RPMI7951 (cell line): ENCODE measurements at regions not wholly inside any gene's neighbourhood (a gene's known extent, or its start where the extent isn't known, plus 50 kb on each side); places are given as distances from the start of the nearest gene placed in this dataset.

Experiments used
- DNase-seq: peaks from one replicate; pipeline ENCODE4 v3.0.0-alpha.2; 2012; ENCODE audit warnings: low read depth

GRCh38 chr10:128493811-128494210, 367.6 kb upstream of the MKI67 start:
- DNase-seq, result no peak

DNA sequence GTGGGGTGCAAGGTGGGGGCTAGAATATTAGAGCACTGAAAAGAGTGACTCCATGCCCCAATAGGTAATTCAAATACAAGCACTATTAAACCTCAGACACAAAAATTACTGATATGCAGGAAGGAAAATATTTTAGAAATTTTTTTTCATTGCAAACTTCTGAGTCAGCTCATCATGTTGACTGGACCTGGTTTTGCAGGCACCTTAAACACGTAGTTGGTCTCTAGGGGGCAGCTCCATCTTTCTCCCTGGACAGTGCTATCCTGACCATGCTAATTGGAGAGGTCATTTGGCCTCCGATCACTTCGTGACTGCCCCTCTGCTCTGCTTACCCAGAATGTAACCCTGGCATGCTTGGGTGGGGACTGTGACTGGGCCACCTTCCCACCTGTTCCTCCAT, 368.4 kb upstream of the MKI67 start:
- DNase-seq, result no peak

DNA sequence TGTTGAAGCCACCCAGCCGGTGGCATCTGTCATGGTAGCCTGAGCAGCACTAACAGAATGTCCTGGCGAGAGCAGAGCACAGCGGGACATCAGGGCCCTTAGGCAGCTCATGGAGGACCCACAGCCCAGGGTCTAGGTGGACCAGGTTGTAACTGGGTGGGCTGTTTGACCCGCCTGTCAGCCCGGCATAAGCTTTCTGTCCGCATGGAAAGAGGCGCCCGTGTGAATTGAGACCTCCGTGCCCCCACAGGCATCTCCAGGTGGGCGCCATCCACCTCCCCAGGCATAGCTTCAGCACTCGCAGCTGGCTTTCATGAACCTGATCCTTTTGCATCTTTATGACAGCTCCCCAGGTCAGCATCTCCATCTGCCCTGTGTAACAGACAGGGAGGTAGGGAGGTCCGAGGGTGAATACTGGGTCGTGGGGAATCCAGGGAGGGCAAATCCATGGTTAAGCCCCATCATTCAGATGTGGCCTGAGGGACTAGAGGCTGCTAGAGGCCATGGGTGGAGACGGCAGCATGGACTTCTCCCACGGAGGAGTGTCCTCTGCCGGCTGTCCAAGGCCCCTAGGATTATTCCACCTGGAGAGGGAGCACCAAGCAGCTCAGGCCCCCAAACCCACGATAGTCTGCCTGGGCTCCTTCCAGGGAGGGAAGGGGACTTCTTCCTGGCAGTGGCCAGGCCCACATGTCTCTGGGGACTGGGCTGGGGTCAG, 371.6 kb upstream of the MKI67 start:
- DNase-seq, result no peak

DNA sequence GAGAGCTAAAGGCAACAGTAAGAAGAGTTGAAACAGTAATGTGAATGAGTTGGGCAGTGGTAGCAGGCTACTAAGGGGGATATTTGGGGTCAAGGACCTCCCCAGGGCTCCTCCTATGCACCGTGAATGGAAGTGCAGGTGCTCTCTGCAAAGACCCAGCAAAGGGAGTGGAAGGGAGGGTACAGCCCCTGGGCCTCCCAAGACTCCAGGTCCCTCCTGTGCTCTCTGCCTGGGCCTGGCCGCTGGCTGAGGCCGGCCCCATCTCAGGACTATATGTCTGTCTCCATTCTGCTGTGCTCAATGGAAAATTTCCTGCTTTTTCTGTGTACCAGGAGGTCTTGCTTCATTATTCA, 372.1 kb upstream of the MKI67 start:
- DNase-seq, result no peak

DNA sequence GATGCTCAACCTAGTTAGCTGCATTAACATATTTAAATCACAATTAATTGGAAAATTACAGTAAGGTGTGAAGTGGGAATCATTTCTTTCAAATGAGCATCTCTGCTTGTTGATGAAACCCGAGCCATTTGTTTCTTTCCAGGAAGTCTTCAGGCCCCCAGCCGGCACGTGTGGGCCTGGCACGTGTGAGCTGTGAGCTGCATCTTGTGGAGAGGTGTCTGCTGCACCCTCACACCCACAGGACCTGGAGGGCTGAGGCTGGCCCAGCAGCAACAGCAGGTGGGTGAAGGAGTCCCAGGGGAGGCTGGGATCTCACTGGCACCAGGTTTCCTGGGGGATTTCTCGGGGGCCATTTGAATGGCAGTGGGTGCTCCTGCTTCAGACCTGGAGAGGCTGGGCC, 372.5 kb upstream of the MKI67 start:
- no peak for DNase-seq

DNA sequence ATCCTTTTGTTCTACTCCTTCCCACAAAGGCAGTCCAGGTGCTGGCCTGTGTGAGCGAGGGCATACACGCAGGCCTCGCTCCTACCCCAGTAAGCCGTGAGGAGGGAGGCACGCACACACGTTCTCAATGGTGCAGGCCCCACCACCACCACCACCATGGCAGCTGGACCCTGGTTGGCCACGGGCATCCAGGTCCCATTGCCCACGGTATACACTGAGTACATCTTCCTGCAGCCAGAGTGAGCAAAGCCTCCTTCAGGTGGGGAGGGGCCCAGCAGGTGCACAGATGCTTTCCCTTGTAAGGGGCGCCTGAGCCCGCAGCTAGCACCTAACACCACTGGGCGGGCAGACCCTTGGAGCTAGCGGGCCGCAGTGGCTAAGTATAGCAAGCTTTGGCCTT, 373.3 kb upstream of the MKI67 start:
- DNase-seq, result no peak

- no peak for DNase-seq
Measured at GRCh38 chr10:128499956-128500355, 373.7 kb upstream of the MKI67 start.

GRCh38 chr10:128500642-128501041, 374.4 kb upstream of the MKI67 start:
- no peak for DNase-seq

- no peak for DNase-seq
Measured at GRCh38 chr10:128505346-128505745, 379.1 kb upstream of the MKI67 start.

- no peak for DNase-seq
Measured at GRCh38 chr10:128506423-128506822, 380.2 kb upstream of the MKI67 start.

- no peak for DNase-seq
Measured at GRCh38 chr10:128507066-128507465, 380.8 kb upstream of the MKI67 start.

DNA sequence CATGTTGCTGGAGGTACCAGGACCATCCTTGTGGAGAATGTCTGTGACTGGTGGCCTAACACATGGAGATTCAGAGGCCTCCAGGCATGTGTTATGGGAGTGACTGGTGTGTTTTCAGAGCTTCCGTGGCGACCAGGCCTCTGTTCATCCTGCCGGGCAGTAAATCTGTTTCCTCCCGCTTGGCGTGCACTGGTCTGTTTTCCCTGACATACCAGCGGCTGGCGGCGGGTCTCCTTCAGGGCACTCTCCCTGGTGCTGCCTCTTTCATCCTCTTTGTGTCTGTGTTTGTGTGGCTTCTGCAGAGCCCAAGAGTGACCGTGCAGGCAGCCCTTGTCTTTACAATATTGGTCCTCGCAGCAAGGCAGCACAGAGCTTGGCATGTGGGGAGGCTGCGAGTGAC, 385.1 kb upstream of the MKI67 start:
- no peak for DNase-seq

DNA sequence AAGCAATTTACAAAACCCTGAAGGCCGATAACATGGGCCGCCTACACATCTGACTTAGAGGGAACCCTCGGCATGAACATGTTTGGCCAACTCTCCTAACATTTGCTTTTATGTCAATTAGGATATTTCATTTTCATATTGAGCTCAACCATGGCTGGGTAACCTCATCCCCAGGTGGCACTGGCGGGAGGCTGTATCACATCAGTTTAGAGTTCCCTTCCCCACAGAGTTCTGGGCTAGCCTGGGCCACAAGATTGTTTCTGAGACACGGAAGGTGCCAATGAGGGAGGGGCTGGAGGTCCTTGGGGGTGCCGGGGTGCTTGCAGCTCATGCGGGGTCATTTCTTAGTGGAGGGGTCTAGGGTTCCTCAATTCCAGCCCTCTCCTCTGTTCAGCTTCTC, 386.5 kb upstream of the MKI67 start:
- no peak for DNase-seq

DNA sequence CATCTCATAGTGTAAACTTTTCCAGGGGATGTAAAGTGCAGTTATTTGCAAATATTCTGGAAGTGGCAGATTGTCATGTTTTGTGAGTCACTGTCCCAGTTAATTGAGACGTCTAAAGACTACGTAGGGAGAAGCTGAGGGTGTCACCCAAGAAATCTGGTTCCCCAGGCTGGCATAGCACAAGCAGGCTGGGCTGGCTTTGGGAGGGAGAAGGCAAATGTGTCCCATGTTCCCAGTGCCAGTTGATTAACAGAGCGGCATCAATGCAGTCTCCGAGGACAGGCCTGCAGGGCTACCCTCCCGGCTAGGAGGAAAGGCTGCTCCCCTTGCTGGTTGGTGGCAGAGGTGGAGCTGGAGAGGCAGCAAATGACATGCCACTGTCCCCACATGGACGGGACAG, 388.3 kb upstream of the MKI67 start:
- no peak for DNase-seq

GRCh38 chr10:128516180-128516579, 390.0 kb upstream of the MKI67 start:
- no peak for DNase-seq

- no peak for DNase-seq
Measured at GRCh38 chr10:128517167-128517566, 390.9 kb upstream of the MKI67 start.

DNA sequence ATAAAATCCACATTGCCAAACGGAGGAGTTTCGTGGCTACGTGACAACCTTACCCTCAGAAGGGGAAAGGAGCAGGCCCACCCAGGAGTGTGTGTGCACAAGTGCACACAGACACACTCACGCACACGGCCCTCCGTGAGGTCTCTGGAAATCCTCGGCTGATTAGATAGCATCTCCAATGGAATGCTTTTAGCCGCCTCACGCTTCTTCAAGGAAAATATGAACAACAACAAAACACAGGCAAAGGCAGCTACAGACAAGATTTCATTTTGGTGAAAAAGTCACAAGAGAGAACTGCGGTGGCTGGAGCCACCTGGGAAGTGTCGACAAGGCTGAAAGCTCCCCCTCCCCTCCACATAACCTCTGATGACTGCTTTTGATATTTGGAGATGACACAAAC, 391.8 kb upstream of the MKI67 start:
- DNase-seq, result no peak

GRCh38 chr10:128519581-128519980, 393.4 kb upstream of the MKI67 start:
- no peak for DNase-seq

DNA sequence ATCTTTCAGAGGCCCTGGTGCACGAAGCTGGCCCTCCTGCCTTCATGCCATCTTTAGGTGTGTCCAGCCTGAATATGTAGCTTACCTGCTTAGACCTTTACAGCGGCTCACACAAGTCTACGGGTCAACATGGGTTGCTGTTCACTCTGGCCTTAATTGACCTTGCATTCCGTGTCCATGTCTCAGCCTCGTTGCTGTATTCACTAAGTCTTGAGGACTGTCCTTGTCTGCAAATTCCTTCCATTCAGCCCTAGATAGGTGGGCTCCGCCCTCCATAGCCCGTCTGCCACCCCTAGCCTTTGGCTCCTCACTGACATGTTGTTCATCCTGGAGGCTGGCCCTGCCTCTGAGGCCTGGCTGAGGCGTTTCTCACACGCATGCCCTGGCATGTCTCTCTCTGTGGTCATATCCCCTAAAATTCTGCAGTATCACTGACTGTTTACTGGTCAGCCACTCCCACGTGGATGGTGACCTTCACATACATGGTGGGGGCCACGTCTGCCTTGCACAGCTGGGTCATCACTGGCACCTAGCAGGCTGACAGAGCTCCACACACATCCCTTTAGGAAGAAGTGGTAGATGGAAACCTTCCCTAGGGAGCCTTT, 394.1 kb upstream of the MKI67 start:
- no peak for DNase-seq

DNA sequence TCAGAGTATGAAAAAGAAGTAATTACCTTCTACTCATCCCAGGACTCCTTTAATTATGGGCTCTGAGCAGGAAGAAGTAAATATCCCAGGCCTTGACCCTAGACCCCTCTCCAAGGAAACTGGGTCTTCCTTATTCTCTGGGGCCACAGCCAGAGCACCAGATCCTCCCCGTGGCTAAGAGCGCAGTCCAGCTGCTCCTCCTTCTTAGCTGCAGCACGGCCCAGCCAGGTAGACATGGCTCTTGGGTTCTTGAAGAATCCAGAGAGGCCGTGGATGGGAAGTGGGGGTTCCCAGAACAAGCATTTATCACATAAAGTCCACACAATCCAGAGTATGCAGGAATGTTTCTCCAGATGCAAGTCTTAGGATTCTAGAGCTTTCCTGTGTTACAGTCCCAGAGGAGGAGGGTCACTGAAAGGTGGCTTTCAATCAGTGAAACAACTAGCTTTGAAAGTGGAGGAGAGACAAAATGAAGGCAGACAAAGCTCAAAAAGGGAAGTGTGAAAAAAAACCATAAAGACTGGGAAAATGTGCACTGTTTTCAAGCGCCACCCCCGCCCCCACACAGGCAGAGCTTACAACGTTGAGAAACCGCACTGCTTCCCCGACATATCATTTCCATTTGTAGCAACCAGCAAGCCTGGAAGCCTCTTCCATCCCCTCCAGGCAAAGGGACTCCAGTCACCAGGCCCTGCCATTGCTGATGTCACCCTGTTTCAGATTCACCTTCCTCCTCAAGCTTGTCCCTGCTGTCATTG, 396.5 kb upstream of the MKI67 start:
- DNase-seq, result no peak

GRCh38 chr10:128525444-128525843, 399.2 kb upstream of the MKI67 start:
- DNase-seq, result no peak

DNA sequence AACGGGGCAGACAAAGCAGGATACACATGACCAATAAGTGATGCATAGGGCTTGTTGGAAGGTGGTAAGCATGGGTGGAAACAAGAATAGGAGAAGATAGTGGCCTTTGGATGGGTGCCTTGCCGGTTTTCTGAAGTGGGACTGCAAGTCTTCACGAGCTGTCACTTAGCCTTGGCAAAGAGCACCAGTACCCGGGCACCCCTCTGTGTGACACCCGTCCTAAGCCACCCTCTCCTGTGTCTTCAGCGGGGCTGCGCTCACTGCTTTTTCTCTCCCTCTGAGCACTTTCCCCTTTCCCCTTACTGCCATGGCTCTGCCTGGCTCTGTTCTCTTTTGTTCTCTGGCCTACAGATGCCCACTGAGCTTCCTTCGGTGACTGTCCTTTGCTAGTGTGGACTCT, 399.7 kb upstream of the MKI67 start:
- no peak for DNase-seq

DNA sequence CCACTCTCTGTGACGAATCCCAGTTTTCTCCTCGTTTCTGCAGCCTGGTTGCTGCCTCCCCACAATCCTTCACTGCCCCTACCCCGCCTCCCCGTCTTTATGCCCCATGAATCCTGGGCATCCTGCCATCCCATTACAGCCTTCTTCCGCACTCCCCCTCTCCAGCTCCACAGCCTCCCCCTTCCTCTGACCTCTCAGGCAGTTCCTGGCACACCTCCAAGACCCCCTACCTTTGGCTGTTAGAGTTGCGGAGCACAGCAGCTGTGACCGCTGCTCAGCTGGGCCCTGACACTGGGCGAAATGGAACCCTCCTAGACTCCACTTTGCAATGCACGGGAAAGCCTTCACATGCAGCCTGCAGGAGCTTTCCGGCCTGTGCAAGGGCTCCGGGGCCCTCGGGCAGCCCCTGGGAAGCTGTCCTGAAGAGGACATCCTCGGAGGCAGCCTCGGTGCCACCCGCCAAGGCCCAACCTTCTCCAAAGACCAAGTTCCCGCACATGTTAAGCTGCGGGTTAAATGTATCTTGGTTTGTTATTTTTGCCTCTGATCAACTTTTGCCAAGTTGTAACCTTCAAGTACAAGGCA, 400.7 kb upstream of the MKI67 start:
- no peak for DNase-seq
